ENCODE measurements at regions not wholly inside any gene's neighbourhood (a gene's known extent, or its start where the extent isn't known, plus 50 kb on each side); places are given as distances from the start of the nearest gene placed in this dataset.

DNA sequence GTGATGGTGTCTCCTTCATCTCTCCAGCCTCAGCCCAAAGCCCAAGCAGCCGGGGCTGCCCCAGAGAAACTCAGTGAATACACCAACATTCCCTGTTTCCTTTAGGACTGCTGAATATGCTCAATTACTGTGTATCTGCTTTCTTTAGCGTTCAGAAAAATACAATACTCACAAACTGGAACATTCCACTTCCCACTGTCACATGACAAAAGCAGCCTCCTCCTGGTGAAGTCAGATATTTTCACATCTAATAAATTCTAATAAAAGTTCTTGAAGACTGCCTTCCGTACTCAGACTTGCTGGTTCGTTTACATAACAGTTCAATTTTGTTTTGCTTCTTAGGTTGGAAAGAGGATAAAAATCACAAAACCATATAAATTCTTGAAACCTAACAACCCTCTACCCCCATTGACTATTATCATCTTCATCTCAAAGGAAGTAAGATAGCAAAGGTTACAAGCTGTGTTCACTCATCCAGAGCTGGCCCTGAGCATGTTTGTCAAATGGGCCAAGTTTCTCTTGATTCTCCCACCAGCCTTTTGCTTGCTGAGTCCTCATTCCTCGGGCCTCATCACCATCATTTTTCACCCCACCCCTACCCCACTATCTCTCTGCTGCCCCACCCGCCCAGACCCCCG, 190.8 kb upstream of the HNRNPA3 start:
- no peak for DNase-seq (ENCODE audit: low spot score)

- DNase-seq (ENCODE audit: low spot score), result no peak
Observed at GRCh38 chr2:177024765-177025164, 187.8 kb upstream of the HNRNPA3 start.

GRCh38 chr2:177026253-177026652, 186.3 kb upstream of the HNRNPA3 start:
- DNase-seq (ENCODE audit: low spot score), result no peak

DNA sequence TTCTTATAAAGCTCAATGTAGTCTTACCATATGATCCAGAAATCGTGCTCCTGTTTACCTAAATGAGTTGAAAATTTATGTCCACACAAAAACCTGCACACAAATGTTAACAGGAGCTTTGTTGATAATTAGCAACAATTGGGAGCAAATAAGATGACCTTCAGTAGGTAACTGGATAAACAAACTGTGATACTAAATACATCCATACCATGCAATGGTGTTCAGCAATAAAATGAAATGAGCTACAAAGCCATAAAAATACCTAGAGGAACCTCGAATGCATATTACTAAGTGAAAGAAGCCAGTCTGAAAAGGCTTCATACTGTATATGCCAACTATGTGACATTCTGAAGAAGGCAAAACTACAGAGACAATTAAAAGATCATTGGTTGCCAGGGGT, 185.6 kb upstream of the HNRNPA3 start:
- DNase-seq (ENCODE audit: low spot score), result no peak

- no peak for DNase-seq (ENCODE audit: low spot score)
Observed at GRCh38 chr2:177028296-177028695, 184.3 kb upstream of the HNRNPA3 start.

DNA sequence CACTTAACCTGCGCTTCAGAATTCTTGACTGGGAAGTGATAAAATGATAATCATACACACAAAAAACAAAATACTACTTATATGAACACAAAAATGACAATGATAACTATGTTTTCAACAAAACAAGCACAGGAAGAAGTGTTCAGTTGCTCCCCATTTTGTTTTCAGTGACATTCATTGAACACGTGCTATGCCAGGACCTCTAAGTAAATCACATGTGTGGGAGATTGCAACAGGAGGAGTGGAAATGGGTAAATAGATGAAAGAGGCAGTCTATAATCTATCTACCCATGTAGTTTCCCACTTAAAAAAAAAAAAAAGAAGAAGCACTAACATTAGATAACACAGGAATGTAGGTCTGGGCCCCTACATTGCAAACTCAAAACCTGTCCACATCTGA, 183.5 kb upstream of the HNRNPA3 start:
- no peak for DNase-seq (ENCODE audit: low spot score)

- DNase-seq (ENCODE audit: low spot score), result peak; percentile 12
Observed at GRCh38 chr2:177029501-177029900, 183.1 kb upstream of the HNRNPA3 start.

- no peak for DNase-seq (ENCODE audit: low spot score)
Observed at GRCh38 chr2:177029901-177030300, 182.7 kb upstream of the HNRNPA3 start.

DNA sequence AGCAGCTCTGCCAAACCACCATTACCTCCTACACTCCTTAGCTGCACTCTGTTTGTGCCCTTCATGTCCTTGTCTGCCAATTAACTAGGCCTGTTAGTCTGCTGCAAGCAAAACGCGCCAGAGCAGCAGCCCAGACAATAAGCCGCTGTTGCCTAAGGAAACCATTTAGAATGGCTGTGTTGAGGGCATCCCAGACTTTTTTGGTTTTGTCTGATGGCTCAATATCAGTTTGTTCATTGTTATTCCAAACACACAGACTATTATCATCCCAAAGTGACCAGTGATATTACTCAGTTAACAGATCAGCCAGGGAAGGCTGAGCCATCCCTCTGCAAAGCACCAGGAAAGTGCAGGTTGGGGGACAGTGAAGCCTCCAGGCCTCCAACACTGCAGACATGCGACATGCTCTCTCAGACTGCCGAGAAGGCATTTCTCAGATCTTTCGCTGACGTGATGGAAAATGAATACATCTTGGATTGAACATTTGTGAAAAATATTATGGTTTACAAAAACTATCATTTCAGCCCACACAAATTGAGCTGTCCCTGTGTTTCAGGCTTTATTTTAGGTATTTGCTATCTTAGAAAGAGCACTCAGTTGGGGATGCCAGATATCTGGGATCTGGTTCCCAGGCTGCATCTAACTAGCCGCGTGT, 182.0 kb upstream of the HNRNPA3 start:
- no peak for DNase-seq (ENCODE audit: low spot score)

DNA sequence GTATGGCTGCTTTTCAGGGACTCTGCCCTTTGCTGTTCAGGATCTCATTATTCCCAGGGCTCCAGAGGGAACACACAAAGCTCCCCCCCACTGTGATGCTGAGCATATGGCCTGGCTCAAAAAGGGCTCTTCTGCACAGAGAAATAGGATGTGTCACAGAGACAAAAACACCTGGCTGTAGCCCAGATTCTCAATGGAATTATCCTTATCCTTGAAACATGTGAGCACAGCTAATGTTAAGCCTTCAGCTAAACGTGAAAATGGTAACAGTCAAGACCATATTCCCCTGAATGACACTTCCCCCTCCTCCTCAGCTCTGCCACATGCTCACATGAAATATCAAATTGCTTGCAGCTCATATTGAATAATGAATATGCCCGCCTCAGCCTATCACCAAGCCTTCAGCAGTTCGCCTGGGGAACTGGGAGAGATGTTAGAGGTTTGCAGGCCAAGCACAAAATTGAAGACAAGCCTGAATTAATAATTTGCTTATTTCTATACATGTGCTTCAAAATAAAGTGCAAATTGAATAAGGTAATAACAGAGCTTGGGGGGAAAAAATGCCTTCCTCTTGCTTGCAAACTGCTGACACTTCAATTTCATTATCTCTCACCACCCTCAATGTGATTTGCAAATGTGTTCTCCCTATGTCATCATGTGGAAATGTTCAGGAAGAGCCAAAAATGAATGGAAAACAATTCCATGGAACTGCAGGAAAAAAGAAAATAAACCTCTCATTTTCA, 181.0 kb upstream of the HNRNPA3 start:
- no peak for DNase-seq (ENCODE audit: low spot score)

GRCh38 chr2:177036747-177037146, 175.8 kb upstream of the HNRNPA3 start:
- no peak for DNase-seq (ENCODE audit: low spot score)

DNA sequence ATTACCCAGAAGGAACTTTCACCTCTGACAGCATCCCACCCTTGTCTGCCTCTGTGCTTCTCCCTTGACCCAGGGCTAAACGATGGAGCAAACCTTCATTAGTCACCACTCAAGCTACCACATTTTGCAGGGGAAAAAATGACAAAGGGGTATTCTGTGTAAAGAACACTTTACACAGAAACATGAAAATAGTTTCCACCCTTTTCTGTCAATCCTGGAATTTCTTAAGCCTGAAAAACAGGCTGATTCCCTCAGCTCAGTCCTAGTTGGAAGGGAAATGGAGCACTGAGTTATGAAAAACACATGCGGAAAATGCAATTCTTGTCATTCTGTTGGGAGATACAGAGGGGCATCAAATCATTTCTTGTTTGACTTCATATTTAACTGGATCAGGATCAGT, 175.0 kb upstream of the HNRNPA3 start:
- DNase-seq (ENCODE audit: low spot score), result no peak

DNA sequence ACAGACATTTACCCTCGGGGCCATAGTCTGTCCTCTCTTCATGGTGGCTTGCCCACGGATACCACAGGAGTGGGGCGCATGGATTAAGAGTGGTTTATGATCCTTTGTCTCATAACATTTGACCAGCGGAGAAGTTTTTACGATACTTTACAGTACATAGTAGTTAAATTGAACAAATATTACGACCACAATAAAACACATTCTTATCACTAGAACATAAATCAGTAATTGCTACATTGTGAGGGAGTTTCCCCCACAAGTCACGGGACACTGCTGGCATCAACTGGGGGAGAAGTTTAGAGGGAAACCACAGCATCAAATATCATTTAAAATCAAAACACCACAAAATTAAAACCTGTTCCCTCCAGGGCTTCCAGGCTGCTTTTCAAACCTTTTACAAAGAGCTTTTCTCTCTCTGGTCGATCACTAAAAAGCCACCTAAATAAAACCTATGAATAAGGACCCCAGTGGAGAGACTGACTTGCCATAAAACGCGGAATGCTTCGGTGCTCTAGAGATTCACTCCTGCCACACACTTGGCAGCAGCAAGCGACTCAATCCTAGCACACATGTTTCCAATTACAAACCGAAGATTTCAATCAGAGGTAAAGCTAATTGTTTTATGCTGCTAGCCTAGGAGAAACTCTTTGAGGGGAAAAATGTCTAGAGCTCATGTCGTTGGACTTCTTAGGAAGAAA, 173.7 kb upstream of the HNRNPA3 start:
- DNase-seq (ENCODE audit: low spot score), result no peak

DNA sequence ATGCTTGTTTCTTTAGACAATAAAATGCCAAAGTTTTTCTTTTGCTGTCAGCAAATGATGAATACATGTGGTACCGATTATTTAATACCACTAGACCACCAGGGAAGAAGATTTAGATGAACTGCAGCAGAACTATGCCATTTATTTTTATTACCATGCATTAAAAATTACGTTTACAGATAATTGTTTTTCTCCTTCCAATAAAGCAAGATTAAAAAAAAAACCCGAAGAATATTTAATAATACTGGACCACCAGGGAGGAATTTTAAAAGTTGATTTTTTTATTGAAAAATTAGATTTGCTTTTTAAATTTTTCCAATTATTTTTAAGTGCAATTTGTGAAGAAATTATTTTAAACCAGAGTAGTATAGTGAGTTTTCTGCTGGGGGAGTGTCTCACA, 170.3 kb upstream of the HNRNPA3 start:
- DNase-seq (ENCODE audit: low spot score), result no peak

DNA sequence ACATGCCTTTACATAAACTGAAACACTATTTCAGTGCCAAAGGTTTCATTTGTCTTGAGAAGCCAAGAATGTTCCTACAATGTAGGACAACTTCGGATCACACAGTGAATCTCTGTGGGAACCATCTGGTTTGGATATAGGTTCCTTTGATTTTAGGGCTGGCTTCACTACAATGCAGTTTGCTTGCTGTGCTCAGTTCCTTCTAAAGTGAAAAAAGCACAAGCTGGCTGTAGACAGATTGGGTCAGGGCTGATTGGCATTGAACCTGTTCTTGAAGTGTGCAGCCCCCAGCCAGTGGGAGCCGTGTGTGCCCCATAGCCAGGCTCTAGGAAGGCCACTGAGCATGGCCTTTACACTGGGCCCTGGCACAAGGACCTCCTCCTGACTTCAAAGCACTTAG, 167.9 kb upstream of the HNRNPA3 start:
- no peak for DNase-seq (ENCODE audit: low spot score)

GRCh38 chr2:177048981-177049380, 163.6 kb upstream of the HNRNPA3 start:
- DNase-seq (ENCODE audit: low spot score), result no peak

DNA sequence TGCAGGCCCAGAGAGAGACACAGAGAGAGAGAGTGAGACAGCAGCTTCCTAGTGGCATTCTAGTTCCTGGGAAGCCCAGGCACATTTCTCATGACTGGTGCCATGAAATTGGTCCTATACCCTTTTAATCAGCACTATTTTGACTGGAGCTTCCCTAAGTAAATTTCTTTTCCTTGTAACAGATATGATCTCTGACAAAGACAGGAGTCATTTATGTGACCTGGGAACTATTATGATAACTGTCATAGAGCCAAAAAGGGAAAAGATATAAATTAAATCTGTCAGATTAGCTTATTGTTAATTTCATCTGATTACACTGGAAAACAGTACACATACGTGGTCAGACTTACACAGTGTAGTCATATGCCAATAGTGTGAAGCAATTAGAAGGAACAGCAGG, 161.3 kb upstream of the HNRNPA3 start:
- DNase-seq (ENCODE audit: low spot score), result no peak

DNA sequence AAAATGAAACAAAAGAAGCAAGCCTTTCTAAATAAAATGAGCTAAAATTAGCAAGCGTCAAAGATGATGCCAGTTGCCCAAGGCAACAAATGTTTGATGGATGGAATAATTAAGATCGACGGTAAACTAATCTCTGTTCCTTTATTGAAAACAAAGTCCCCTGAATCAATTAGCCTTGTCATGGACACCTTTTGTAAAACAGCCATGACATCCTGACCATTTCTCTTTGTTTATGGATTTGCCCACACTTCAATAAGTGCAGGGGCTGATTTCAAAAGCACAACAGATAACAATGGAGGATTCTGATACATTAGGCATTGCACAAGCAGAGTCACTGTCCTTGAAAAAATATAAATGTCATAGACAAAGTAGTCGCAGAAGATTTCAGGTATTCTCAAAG, 160.1 kb upstream of the HNRNPA3 start:
- DNase-seq (ENCODE audit: low spot score), result no peak

GRCh38 chr2:177053038-177053437, 159.6 kb upstream of the HNRNPA3 start:
- DNase-seq (ENCODE audit: low spot score), result no peak

DNA sequence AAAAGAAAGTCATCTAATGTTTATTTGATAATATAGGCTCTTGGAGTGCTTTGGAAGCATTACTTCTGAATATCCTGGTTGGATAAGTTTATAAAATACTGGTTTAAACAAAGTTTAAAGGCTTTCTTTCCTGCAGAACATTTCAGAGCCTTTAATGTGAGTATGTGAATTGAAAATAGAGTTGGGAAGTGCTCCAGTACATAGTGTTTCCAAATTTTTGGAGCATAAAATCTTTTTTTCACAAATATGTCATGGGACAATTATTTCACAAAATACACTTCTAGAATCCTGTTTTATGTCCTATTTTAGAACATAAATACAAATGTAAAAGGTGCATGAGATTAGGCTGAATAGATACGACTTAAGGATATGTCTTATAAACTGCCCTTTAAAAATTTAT, 158.9 kb upstream of the HNRNPA3 start:
- DNase-seq (ENCODE audit: low spot score), result no peak

- DNase-seq (ENCODE audit: low spot score), result peak; percentile 11
Observed at GRCh38 chr2:177056481-177056929, 156.1 kb upstream of the HNRNPA3 start.

DNA sequence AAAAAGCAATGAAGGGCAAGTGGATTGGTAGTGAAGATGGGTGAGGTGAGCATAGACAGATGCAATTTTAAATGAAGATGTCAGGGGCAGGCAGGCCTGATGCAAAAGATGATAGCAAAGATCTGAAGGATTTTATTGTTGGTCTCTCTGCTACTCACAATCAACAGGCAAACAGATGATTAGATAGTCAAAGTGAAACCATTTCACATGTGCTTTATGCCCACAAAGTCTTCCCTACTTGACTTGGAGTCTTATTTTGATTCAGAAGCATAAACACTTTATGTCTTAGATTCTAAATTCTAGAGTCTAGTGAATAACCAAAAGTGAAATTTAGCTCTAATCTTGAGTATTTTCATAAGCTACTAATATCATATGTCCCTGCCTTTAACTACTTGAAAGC, 153.8 kb upstream of the HNRNPA3 start:
- no peak for DNase-seq (ENCODE audit: low spot score)

DNA sequence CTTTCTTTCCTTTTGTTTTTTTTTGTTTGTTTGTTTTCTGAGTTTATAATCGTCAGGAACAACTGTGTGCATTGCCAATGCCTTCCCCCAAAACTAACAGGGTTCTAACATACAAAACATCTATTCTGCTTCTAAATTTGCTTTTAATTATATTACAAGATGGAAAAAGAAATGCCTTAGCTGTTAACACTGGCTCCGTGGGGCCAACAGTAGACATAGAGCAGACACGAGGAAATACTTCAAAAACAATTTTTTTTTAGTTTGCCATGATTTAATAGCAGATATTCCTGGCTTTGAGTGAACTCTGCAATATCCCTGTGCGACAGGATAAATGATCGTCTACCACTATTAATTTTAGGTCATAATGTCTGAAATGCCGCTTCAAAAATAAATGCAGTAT, 153.3 kb upstream of the HNRNPA3 start:
- DNase-seq (ENCODE audit: low spot score), result no peak

All from SW480 (cell line).